ENCODE measurements at regions not wholly inside any gene's neighbourhood (a gene's known extent, or its start where the extent isn't known, plus 50 kb on each side); places are given as distances from the start of the nearest gene placed in this dataset.

DNA sequence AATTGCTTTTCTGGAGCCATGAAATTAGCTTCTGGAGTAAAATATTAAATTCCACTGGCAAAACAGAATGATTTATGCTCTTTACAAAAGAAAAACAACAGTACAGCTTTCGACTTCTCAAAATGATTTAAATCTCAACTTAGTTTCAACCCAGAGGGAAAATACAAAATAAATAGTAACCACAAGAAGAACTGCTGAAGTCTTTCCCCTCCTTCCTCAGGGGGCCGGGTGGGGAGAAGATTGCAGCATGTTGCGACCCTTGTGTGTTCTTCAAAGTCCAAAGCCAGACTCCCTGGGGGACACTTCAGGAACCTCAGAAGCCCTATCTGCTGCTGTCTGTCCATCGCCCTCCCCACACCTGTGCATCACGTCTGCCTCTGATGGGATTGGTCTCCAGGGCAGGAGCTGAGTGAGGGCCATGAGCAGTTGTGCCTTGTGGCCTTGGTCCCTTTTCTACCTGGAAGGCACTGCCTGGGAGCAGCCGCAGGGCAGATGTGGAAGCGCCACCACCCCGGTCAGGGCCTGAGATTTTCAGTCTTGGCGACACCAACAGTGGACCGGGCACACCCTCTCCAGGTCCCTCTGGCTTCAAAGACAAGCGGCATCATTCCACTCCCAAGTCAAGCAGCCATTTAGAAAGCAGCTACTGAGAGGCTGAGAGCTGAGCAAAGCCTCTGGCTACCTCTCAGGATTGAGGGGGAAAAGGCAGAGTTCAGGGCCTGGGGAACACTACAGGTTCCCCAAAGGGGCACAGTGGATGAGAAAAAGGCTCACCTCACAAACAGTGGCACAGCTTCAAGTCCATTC, 210.1 kb upstream of the RAB6C start:
- no peak for DNase-seq

DNA sequence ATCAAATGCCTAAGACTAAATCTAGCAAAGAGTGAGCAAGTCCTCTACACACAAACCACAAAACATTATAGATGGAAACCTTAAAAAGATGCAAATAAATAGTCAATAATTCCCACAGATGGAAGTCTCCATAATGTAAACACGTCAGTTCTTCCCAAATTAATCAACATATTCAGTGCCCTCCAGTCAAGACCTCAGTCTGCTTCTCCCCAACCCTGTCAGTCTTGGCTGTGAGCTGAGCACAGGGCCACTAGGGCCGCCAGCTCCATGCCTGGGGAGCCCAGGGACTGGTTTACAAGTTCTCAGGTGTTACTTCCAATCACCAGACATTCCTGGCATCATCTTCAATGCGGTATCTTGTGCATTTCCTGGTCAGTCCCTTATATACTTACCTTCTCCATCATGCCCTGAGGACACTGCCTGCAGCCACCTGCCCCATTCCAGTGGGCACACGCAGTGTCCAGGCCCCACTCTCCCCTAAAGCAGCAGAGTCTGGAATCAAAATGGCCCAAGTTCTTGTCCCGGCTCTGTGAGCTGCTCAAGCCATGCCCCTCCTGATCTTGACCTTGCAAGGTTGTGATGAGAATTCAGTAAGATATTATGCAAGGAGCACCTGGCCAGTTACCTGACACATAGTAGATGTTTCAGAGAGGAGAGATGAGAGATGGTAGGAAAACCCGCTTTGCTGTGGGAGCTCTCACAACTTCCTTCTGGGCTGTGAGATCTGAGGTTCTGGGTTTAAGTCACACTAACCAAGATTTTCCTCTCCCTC, 207.9 kb upstream of the RAB6C start:
- DNase-seq, result no peak

GRCh38 chr2:129772190-129772579, 207.3 kb upstream of the RAB6C start:
- DNase-seq, result no peak

DNA sequence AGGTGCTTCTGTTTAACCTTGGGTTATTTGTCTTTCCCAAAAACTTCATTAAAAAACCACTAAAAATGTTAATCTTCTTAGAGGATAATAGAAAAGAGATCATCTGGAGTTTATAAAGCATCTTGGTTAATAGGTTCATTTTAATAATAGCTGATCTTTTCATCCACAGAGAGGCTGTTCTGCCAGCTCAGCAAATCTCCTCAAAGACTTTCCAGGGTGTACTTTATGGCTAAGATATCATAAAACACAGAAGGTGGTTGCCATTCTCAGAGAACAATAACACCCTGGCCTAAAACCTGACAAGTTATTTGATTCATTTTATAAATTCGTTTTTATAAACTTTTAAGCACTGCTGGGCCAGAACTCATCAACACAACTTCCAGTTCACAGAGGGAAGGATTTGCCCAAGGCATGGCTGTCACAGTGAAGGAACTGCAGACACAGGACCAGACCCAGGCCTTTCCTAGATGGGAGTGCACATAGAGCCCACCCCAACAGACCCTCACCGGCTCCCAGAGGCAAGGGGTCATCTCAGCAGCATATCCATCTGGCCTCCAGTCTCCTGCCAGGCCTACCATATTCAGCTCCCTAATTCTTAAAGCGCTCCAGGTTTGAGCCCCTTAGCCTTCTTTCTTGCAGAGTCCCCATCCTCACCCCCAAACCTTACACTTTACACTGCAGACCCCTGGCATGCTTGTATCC, 203.4 kb upstream of the RAB6C start:
- DNase-seq, result no peak

DNA sequence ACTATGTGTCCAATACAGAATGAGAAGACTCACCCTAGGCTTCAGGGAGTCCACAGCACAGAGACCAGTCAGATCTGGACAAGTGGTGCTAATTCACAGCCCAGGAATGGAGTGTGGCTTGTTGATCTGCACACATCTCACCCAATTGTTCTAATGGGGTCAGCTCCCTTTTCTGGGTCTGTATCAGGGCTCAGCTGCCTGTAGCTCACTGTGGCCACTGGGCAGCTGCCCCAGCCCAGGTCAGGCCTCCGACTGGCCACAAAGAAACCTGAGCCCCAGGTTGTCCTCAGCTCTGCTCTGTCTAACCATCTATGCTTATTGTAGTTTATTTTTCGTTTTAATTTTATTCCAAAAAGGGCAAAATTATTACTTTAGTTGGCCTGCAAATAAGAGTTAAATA, 202.3 kb upstream of the RAB6C start:
- no peak for DNase-seq

DNA sequence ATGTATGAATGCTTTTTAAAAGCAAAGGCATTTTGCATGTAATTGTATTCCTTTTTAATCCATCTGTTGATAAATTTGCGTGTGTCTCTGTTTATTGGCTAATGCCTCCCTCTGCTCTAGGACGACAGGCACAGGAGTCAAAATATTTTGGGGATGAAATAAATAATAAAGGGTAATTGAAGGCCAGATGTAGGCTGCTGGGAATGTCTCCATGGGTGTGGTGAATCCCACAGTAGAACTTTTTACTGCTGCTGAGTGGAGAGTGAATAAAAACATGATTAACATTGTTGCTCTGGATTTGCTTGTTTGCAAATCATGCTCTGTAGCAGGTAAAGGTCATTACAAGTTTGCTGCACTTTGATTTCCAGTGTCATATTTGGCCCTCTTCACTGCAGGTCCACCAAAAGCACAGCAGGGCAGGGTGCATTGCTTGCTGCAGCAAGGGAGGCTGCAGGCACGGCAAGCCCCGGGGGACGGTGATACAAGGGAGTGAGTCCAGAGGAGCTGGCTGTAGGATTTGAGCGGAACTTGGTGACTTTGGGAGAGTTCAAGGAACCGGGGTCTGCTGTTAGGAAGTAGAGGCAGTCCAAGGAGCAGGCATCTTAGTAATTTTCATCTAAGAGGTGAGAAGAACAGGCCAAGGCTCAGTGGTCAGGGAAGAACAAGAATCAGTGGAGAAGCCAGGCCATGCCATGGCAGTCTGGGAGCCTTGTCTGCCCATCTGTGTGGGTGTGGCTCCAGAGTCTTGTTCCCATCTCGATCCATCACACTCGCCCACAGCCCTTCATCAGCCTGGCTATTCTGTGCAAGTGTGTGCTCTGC, 201.5 kb upstream of the RAB6C start:
- DNase-seq, result no peak

DNA sequence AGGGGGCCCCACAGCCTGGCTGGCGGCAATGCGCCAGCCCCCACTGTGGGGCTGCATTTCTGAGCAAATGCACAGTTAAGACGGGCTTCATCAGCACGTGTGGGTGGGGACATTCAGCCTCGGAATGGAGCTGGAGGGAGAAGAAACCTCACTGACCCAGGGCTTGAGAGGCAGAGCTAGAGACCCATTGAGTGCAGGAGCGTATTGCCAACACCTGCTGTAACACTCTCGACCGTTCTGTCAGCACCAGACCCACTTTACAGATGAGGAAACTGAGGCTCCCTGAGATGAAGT, 200.9 kb upstream of the RAB6C start:
- no peak for DNase-seq

GRCh38 chr2:129779783-129780182, 199.7 kb upstream of the RAB6C start:
- no peak for DNase-seq

- no peak for DNase-seq
These were observed 198.9 kb upstream of the RAB6C start for GRCh38 chr2:129780316-129781270.

DNA sequence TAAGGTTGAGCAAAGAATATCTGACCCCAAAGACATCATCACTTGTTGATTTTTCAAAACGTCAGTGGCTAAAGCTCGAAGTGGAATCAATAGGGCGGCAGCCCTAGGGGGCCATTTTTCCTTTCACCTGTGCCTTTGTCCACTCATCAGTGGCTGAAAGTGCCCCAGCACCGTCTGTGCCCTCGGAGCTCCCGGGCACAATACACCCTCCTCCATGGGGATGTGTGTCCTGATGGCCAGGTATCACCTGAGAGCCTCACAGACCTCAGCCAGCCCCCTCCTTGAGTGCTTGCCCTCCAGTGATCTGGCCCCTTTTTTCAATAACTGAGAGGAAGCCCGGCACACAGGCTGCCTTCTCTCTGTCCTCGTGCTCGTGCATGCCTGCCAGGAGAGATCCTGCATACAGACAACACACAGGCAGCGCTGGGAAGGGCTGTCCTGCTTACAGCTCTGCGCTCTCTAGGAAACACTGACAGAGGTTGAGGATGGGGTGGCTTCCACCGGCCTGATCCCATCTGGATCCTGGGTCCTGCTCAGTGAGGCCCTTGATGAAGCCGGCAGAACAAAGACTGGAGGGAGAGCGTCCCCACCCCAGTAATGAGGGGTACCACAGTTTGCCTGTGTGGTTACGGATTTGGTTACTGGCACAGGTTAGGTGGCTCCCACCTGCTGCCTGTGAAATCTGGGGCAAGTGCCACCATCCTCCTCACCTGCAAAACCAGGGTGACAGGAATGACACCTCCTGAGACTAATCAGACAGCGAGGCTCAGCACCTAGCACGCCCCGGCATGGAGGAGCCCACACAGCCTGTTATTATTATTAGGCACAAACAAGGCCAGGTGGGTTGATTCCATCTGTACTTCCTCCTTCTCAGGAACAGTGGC, 197.5 kb upstream of the RAB6C start:
- DNase-seq, result no peak

GRCh38 chr2:129782633-129782990, 196.9 kb upstream of the RAB6C start:
- DNase-seq, result no peak

DNA sequence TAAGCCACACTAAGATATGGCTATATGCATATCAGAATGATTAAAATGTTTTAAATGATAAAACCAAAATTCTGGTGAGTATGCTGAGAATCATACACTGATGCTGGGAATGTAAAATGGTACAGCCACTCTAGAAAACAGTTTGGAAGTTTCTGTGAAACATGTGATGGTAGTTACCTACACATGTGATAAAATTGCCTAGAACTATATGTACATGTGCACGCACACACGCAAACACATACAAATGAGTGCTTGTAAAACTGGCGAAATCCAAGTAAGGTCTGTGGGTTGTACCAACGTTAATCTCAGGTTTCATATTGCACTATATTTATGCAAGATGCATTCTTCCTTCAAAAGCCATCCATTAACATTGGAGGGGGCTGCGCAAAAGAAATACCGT, 195.0 kb upstream of the RAB6C start:
- no peak for DNase-seq

GRCh38 chr2:129791712-129792111, 187.8 kb upstream of the RAB6C start:
- DNase-seq, result no peak

DNA sequence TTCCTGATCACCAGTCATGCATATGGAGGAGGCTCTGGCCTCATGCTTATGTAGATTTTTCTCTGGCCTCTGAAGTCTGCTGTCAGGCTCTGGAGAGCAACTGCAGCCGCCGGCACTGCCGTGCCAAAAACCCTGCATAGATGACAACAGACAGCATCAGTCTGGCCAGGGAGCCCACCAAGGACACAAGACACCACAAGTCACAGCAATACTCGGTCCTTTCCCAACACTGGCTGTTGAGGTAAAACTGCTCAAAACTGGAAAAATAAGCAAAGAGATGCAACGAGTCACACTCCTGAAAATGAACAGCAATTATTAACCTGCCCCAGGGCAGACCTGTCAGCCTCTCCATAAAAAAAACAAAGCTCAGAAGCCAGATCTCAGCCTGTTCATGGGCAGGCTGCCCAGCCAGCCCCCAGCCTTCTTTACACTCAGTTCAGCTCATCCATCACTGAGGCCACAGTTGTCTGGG, 186.0 kb upstream of the RAB6C start:
- DNase-seq, result no peak

DNA sequence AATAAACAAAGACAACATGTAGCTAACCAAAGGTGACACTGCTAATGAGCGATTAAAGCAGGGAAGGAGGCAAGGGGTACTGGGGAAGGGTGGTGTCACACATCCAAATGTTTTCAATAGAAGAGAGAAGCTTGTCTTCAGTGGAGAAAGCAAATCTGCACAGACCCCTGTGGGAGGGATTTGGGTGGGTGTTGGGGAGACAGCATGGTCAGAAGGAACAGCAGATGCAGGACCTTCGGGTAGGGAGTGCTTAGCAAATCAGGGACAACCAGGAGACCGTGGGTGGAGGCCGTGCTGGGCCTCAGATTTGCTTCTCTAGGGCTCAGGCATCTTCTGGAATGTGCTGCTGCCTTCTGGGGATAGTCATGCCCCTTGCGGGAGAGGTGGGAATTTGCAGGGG, 185.3 kb upstream of the RAB6C start:
- DNase-seq, result no peak

DNA sequence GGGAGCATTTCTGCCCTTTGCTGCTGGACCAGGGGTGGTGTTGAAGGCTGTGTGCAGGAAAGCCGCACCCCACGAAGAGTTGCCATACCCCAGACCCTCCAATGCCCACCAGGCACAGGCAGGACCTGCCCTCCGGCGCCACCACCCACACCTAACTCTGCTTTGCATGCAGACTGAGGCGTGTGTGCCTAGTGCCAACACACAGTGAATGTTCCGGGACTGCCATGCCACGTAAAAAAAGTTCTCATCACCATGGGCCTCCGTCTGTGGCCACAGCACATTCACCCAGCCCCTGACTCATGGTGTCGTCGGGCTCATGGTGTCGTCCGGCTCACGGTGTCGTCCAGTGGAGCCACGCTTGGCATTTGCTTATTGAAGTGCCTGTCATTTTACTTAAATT, 184.9 kb upstream of the RAB6C start:
- DNase-seq, result no peak

DNA sequence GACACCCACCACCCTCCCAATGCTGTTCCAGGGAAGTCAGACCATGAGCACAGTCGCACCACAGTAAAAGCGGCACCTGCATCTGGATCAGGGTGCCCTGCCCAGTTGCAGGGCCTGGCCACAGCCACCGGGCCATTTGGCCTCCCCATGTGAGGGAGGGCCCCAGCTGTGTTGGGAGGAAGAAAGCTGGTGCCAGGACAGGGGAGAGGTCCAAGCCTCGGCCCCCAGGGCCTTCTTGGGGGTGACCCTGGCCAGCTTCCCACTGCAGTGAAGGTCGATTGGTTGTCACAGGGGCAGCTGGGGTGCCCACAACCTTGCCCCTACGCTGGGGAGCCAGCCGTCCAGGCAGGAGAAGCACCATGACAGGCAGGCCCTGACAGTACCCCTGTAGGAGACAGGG, 183.2 kb upstream of the RAB6C start:
- no peak for DNase-seq

GRCh38 chr2:129796801-129797488, 182.5 kb upstream of the RAB6C start:
- DNase-seq, result no peak

GRCh38 chr2:129797489-129798300, 181.8 kb upstream of the RAB6C start:
- DNase-seq, result no peak

GRCh38 chr2:129798301-129798581, 181.2 kb upstream of the RAB6C start:
- DNase-seq, result no peak

Measured in HCEC 1CT (cell line).